AG10803 (cell line): ENCODE measurements at regions not wholly inside any gene's neighbourhood (a gene's known extent, or its start where the extent isn't known, plus 50 kb on each side); places are given as distances from the start of the nearest gene placed in this dataset.
"Not testable (repeated sequence)": the region's sequence is repeated elsewhere in the genome, so short reads cannot be mapped to it uniquely, and the experiment has no call there.

Experiments
- DNase-seq: peaks from one replicate; pipeline ENCODE4 v3.0.0; 2010; ENCODE audit warnings: low read depth
- H3K4me3 ChIP-seq: 2 replicates; pipeline ENCODE4 v1.5.1; 2011; ENCODE audit warnings: mild to moderate bottlenecking, low read length, control low read depth
- CTCF ChIP-seq: conservative IDR thresholded peaks from 2 replicates; pipeline ENCODE4 v1.5.1; 2011; ENCODE audit warnings: mild to moderate bottlenecking, low read length, control low read depth, inconsistent platforms

- no peak overlapping the region for H3K4me3 ChIP-seq
- no peak for TF ChIP-seq CTCF
- no peak for DNase-seq
Measured at GRCh38 chr2:17133052-17133671, 385.1 kb downstream of the RAD51AP2 start.

- not testable (repeated sequence) for DNase-seq, H3K4me3 ChIP-seq
Measured at GRCh38 chr2:17130627-17131026, 387.6 kb downstream of the RAD51AP2 start.

- no peak for DNase-seq
- no peak for TF ChIP-seq CTCF
- H3K4me3 ChIP-seq: no peak overlapping the region
Measured at GRCh38 chr2:17125989-17126620, 392.1 kb downstream of the RAD51AP2 start.

- no peak overlapping the region for H3K4me3 ChIP-seq
- no peak for TF ChIP-seq CTCF
- DNase-seq: no peak
Measured at GRCh38 chr2:17124575-17125318, 393.5 kb downstream of the RAD51AP2 start.

GRCh38 chr2:17122887-17123501 is 395.2 kb downstream of the RAD51AP2 start:
- H3K4me3 ChIP-seq: no peak overlapping the region
- no peak for TF ChIP-seq CTCF
- DNase-seq: no peak

- no peak overlapping the region for H3K4me3 ChIP-seq
- DNase-seq: no peak
- no peak for TF ChIP-seq CTCF
Measured at GRCh38 chr2:17115466-17115865, 402.8 kb downstream of the RAD51AP2 start.

- no peak overlapping the region for H3K4me3 ChIP-seq
- DNase-seq: no peak
- TF ChIP-seq CTCF: no peak
Measured at GRCh38 chr2:17115042-17115441, 403.2 kb downstream of the RAD51AP2 start.
